ENCODE measurements at regions not wholly inside any gene's neighbourhood (a gene's known extent, or its start where the extent isn't known, plus 50 kb on each side); places are given as distances from the start of the nearest gene placed in this dataset.

DNA sequence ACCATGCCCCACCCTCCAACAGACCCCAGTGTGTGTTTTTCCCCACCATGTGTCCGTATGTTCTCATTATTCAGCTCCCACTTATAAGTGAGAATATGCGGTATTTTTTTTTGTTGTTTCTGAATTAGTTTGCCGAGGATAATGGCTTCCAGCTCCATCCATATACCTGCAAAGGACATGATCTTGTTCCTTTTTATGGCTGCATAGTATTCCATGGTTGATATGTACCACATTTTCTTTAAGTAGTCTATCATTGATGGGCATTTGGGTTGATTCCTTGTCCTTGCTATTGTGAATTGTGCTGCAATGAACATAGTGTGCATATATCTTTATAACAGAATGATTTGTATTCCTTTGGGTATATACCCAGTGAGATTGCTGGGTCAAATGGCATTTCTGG is 176.9 kb downstream of the UTRN start:
- Mint-ChIP-seq H3K27me3 (ENCODE audit: insufficient read depth, low read depth, poor library complexity) (no peaks in the 10 kb centered on the region), H3K9me3 (no peaks in the 10 kb centered on the region), H3K4me1 (peaks cover 5% of the 10 kb centered on the region), H3K27ac (no peak overlapping the region), H3K36me3 (ENCODE audit: low read depth) (peaks cover 38% of the 10 kb centered on the region), H3K4me3 (no peak overlapping the region)
- Histone ChIP-seq H3K4me1 (ENCODE audit: insufficient read depth) (peaks cover 9% of the 10 kb centered on the region), H3K4me3 (no peak overlapping the region), H4K20me1 (replicated peaks; ENCODE audit: insufficient read depth) (no peaks in the 10 kb centered on the region; the same call in 1 of the 2 replicates), H3K36me3 (ENCODE audit: insufficient read depth) (peaks cover 3% of the 10 kb centered on the region; the same call in 1 of the 2 replicates), H2AFZ (no peak overlapping the region), H3F3A (replicated peaks; ENCODE audit: low read depth) (no peaks in the 10 kb centered on the region), H3K4me2 (no peak overlapping the region), H3K27me3 (ENCODE audit: insufficient read depth) (no peaks in the 10 kb centered on the region), H3K79me2 (replicated peaks; ENCODE audit: insufficient read depth) (no peaks in the 10 kb centered on the region), H3K9me2 (ENCODE audit: insufficient read depth) (no peaks in the 10 kb centered on the region), H3K27ac (ENCODE audit: low read depth) (no peak overlapping the region)
- ATAC-seq (no peak), DNase-seq (ENCODE audit: low spot score) (no peak)
- TF ChIP-seq, protein P1, sequence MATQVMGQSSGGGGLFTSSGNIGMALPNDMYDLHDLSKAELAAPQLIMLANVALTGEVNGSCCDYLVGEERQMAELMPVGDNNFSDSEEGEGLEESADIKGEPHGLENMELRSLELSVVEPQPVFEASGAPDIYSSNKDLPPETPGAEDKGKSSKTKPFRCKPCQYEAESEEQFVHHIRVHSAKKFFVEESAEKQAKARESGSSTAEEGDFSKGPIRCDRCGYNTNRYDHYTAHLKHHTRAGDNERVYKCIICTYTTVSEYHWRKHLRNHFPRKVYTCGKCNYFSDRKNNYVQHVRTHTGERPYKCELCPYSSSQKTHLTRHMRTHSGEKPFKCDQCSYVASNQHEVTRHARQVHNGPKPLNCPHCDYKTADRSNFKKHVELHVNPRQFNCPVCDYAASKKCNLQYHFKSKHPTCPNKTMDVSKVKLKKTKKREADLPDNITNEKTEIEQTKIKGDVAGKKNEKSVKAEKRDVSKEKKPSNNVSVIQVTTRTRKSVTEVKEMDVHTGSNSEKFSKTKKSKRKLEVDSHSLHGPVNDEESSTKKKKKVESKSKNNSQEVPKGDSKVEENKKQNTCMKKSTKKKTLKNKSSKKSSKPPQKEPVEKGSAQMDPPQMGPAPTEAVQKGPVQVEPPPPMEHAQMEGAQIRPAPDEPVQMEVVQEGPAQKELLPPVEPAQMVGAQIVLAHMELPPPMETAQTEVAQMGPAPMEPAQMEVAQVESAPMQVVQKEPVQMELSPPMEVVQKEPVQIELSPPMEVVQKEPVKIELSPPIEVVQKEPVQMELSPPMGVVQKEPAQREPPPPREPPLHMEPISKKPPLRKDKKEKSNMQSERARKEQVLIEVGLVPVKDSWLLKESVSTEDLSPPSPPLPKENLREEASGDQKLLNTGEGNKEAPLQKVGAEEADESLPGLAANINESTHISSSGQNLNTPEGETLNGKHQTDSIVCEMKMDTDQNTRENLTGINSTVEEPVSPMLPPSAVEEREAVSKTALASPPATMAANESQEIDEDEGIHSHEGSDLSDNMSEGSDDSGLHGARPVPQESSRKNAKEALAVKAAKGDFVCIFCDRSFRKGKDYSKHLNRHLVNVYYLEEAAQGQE (IDR thresholded peaks at IDR 0.05; ENCODE audit: unreplicated experiment) = no peak
- TF ChIP-seq, protein P2, sequence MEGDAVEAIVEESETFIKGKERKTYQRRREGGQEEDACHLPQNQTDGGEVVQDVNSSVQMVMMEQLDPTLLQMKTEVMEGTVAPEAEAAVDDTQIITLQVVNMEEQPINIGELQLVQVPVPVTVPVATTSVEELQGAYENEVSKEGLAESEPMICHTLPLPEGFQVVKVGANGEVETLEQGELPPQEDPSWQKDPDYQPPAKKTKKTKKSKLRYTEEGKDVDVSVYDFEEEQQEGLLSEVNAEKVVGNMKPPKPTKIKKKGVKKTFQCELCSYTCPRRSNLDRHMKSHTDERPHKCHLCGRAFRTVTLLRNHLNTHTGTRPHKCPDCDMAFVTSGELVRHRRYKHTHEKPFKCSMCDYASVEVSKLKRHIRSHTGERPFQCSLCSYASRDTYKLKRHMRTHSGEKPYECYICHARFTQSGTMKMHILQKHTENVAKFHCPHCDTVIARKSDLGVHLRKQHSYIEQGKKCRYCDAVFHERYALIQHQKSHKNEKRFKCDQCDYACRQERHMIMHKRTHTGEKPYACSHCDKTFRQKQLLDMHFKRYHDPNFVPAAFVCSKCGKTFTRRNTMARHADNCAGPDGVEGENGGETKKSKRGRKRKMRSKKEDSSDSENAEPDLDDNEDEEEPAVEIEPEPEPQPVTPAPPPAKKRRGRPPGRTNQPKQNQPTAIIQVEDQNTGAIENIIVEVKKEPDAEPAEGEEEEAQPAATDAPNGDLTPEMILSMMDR (conservative IDR thresholded peaks at IDR 0.05; ENCODE audit: low read depth in 2 of 2) = no peak
- TF ChIP-seq POLR2AphosphoS5 (IDR thresholded peaks at IDR 0.05; ENCODE audit: low read depth) (no peak), EZH2 (IDR thresholded peaks at IDR 0.05; ENCODE audit: low read depth, unreplicated experiment) (no peak), CREB1 (CRISPR knock-in tag; IDR thresholded peaks at IDR 0.05; ENCODE audit: low read depth) (no peak), ZNF331 (CRISPR knock-in tag; IDR thresholded peaks at IDR 0.05; ENCODE audit: low read depth) (no peak), NANOG (IDR thresholded peaks at IDR 0.05; ENCODE audit: borderline replicate concordance) (no peak), EZH2phosphoT487 (IDR thresholded peaks at IDR 0.05; ENCODE audit: unreplicated experiment) (no peak), ZNF114 (CRISPR knock-in tag; IDR thresholded peaks at IDR 0.05) (no peak), STAT1 (IDR thresholded peaks at IDR 0.05; ENCODE audit: unreplicated experiment) (no peak), JUNB (IDR thresholded peaks at IDR 0.05; ENCODE audit: unreplicated experiment) (no peak)
- TF ChIP-seq, protein P3, sequence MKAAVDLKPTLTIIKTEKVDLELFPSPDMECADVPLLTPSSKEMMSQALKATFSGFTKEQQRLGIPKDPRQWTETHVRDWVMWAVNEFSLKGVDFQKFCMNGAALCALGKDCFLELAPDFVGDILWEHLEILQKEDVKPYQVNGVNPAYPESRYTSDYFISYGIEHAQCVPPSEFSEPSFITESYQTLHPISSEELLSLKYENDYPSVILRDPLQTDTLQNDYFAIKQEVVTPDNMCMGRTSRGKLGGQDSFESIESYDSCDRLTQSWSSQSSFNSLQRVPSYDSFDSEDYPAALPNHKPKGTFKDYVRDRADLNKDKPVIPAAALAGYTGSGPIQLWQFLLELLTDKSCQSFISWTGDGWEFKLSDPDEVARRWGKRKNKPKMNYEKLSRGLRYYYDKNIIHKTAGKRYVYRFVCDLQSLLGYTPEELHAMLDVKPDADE (IDR thresholded peaks at IDR 0.05) = no peak
- TF ChIP-seq, protein P4, sequence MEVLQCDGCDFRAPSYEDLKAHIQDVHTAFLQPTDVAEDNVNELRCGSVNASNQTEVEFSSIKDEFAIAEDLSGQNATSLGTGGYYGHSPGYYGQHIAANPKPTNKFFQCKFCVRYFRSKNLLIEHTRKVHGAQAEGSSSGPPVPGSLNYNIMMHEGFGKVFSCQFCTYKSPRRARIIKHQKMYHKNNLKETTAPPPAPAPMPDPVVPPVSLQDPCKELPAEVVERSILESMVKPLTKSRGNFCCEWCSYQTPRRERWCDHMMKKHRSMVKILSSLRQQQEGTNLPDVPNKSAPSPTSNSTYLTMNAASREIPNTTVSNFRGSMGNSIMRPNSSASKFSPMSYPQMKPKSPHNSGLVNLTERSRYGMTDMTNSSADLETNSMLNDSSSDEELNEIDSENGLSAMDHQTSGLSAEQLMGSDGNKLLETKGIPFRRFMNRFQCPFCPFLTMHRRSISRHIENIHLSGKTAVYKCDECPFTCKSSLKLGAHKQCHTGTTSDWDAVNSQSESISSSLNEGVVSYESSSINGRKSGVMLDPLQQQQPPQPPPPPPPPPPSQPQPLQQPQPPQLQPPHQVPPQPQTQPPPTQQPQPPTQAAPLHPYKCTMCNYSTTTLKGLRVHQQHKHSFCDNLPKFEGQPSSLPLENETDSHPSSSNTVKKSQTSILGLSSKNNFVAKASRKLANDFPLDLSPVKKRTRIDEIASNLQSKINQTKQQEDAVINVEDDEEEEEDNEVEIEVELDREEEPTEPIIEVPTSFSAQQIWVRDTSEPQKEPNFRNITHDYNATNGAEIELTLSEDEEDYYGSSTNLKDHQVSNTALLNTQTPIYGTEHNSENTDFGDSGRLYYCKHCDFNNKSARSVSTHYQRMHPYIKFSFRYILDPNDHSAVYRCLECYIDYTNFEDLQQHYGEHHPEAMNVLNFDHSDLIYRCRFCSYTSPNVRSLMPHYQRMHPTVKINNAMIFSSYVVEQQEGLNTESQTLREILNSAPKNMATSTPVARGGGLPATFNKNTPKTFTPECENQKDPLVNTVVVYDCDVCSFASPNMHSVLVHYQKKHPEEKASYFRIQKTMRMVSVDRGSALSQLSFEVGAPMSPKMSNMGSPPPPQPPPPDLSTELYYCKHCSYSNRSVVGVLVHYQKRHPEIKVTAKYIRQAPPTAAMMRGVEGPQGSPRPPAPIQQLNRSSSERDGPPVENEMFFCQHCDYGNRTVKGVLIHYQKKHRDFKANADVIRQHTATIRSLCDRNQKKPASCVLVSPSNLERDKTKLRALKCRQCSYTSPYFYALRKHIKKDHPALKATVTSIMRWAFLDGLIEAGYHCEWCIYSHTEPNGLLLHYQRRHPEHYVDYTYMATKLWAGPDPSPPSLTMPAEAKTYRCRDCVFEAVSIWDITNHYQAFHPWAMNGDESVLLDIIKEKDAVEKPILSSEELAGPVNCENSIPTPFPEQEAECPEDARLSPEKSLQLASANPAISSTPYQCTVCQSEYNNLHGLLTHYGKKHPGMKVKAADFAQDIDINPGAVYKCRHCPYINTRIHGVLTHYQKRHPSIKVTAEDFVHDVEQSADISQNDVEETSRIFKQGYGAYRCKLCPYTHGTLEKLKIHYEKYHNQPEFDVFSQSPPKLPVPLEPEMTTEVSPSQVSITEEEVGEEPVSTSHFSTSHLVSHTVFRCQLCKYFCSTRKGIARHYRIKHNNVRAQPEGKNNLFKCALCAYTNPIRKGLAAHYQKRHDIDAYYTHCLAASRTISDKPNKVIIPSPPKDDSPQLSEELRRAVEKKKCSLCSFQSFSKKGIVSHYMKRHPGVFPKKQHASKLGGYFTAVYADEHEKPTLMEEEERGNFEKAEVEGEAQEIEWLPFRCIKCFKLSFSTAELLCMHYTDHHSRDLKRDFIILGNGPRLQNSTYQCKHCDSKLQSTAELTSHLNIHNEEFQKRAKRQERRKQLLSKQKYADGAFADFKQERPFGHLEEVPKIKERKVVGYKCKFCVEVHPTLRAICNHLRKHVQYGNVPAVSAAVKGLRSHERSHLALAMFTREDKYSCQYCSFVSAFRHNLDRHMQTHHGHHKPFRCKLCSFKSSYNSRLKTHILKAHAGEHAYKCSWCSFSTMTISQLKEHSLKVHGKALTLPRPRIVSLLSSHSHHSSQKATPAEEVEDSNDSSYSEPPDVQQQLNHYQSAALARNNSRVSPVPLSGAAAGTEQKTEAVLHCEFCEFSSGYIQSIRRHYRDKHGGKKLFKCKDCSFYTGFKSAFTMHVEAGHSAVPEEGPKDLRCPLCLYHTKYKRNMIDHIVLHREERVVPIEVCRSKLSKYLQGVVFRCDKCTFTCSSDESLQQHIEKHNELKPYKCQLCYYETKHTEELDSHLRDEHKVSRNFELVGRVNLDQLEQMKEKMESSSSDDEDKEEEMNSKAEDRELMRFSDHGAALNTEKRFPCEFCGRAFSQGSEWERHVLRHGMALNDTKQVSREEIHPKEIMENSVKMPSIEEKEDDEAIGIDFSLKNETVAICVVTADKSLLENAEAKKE (CRISPR knock-in tag; IDR thresholded peaks at IDR 0.05) = no peak

All from GM23338 (cell line).